22Rv1 (cell line): ENCODE measurements at regions not wholly inside any gene's neighbourhood (a gene's known extent, or its start where the extent isn't known, plus 50 kb on each side); places are given as distances from the start of the nearest gene placed in this dataset.
"Not testable (repeated sequence)": the region's sequence is repeated elsewhere in the genome, so short reads cannot be mapped to it uniquely, and the experiment has no call there.

ENCODE experiments used
- H3K27ac ChIP-seq: fragments of 450-650 bp; 2 replicates; pipeline ENCODE4 v1.5.1; 2017
- ZFX ChIP-seq: fragments of 450-650 bp; IDR thresholded peaks from 2 replicates; pipeline ENCODE4 v1.6.1; 2017; ENCODE audit warnings: antibody characterized with exemption, borderline replicate concordance
- TF ChIP-seq, protein P1 (sequence below): fragments of 450-650 bp; IDR thresholded peaks from 2 replicates; pipeline ENCODE4 v1.5.1; 2017; ENCODE audit warnings: mild to moderate bottlenecking

DNA sequence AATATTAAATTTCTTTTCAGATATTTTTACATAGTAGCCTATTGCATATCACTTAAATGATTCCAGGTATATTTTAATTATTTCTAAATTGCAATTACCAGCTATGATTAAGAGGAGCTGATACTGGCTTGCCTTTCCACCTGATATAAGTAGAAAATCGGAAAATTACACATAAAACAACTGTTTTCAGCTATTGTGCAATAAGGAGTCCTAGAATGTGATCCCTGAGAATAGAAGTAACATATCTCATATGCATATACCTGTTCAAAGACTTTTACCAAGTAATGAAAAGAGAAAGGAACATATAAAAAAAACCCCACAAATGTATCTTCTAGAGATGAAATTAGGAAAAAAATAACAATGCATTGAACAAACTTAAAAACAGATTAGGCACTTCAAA lies 1354.6 kb upstream of the PCDH9 start:
- TF ChIP-seq, protein P1, sequence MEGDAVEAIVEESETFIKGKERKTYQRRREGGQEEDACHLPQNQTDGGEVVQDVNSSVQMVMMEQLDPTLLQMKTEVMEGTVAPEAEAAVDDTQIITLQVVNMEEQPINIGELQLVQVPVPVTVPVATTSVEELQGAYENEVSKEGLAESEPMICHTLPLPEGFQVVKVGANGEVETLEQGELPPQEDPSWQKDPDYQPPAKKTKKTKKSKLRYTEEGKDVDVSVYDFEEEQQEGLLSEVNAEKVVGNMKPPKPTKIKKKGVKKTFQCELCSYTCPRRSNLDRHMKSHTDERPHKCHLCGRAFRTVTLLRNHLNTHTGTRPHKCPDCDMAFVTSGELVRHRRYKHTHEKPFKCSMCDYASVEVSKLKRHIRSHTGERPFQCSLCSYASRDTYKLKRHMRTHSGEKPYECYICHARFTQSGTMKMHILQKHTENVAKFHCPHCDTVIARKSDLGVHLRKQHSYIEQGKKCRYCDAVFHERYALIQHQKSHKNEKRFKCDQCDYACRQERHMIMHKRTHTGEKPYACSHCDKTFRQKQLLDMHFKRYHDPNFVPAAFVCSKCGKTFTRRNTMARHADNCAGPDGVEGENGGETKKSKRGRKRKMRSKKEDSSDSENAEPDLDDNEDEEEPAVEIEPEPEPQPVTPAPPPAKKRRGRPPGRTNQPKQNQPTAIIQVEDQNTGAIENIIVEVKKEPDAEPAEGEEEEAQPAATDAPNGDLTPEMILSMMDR = no peak
- TF ChIP-seq ZFX = no peak
- no peak overlapping the region for H3K27ac ChIP-seq

DNA sequence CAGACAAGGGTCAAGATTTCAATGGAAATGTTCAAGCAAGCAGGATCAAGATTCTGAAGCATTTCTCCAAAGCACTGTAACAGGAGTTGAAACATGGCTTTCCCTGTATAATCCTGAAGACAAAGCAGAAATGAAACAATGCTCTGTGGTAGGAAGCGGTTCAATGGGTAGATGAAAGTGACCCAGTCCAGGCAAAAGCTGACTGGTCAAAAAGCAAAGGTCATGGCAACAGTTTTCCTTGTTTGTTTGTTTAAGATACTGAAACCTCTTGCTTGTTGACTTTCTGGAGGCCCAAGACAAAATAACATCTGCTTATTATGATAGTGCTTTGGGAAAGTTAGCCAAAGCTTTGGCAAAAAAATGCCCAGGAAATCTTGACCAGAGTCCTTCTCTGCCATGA lies 1343.9 kb upstream of the PCDH9 start:
- H3K27ac ChIP-seq = no peak overlapping the region
- no peak for TF ChIP-seq ZFX
- TF ChIP-seq, protein P1 = no peak

DNA sequence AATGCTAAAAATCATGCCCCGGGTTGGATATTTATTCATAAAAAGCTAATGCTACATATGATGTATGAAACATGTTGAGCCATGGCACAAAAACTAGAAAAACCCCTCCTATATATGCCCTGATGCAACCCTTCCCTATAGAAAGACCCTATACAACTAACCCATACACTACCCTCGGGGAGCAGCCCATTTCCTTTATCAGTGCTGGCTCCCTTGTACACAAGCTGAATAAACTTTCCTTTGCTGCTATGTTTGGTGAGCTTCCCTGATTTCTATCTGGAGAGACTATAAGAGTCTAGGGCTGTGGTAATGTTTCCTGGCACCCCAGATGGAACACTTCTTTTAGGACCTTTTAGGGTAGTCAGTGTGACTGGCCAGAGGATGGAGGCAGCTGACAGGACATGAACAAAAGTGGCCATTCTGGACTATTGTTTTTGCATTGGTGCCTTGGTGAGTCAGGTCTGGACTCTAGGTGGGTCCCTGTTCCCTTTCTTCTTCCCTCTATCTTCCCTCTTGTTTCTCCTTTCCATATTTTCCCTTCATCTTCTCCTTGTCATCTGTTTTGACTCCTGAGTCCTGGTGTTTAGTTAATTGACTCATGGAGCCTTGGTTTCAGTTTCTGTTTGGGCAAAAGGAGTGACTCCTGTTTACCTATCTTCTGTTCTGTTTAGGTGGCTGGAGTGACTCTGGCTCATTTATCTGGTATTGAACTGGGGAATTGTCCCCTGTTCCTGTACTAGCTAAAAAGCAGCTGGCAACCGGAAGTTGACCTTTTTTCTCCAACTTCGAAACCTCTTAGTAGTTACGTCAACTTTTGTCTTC lies 1321.8 kb upstream of the PCDH9 start:
- no peak overlapping the region for H3K27ac ChIP-seq
- no peak for TF ChIP-seq ZFX
- TF ChIP-seq, protein P1 = no peak

DNA sequence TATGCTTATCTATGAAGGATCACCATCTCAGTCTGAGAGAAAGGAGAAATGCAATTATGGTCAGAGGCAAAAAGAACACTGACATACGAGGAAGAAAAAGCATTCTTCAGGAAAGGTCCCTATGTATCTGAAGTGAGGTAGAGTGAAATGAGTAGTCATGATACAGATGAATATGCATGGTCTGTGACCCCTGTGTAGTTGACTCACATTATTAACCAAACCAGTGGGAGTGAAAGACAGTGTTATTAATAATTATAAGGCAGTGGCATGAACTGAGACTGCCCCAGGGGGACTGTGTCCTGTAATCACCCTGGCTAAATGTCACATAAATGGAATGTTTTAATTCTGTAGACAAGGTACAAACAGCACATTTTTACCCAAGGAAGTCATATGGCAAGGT lies 1320.2 kb upstream of the PCDH9 start:
- H3K27ac ChIP-seq = no peak overlapping the region
- TF ChIP-seq, protein P1 = no peak
- TF ChIP-seq ZFX = no peak

DNA sequence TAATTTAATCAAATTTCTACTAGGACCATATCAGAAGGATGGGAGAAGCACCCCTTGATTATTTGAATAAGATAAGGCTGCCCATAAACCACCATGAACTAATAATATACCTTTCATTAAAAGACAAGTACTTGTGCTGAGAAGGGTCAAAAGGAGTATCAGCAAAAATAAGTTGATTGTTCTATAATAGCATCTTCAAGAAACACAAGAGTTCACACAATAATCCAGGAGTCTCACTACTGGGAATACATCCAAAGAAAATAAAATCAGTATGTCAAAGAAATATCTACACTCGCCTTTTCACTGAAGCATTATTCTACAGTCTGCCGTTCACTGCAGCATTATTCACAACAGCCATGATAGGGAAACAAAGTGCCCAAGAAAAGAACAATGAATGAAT lies 1310.1 kb upstream of the PCDH9 start:
- no peak overlapping the region for H3K27ac ChIP-seq
- TF ChIP-seq ZFX = no peak
- TF ChIP-seq, protein P1 = no peak

DNA sequence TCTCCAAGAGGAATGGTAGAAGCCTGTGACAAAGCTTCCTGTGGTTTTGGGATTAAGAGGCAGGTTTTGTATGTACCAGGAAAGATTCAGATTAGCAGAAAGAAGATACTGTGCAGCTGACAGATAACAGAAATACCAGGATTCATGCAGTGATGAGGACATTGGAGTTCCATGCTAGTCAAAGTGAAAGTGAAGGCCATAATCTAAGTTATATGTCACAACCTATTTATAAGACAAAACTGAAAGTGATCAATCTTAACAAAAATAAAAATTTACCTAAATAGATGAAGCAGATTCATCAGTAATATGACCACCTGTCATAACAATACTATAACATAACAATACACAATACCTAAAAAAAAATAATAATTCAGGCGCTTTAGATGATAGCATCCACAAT lies 1305.2 kb upstream of the PCDH9 start:
- no peak overlapping the region for H3K27ac ChIP-seq
- TF ChIP-seq, protein P1 = no peak
- no peak for TF ChIP-seq ZFX

DNA sequence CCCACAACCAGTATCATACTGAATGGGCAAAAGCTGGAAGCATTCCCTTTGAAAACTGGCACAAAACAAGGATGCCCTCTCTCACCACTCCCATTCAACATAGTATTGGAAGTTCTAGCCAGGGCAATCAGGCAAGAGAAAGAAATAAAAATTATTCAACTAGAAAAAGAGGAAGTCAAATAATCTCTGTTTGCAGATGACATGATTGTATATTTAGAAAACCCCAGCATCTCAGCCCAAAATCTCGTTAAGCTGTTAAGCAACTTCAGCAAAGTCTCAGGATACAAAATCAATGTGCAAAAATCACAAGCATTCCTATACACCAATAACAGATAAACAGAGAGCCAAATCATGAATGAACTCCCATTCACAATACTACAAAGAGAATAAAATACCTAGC lies 1297.0 kb upstream of the PCDH9 start:
- not testable (repeated sequence) for H3K27ac ChIP-seq
